ENCODE measurements at regions not wholly inside any gene's neighbourhood (a gene's known extent, or its start where the extent isn't known, plus 50 kb on each side); places are given as distances from the start of the nearest gene placed in this dataset.

DNA sequence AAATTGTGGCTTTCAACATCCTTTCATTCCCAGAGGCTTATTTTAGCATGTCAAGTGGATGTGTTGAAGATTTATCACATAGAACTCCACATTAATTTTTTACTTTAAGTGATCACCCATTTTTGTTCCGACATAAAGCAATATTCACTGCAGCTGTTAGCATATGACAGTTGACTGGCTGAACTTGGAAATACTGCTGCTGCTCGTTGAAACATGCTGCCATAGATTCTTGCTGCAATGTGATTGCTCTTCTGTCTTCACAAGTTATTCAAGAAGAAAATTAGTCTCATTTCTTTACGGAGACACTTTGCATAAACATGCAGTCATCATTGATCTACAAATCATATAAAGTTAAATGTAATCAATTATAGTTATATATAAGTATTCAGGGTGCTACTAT is 248.4 kb downstream of the SAMD5 start:
- DNase-seq, result no peak

DNA sequence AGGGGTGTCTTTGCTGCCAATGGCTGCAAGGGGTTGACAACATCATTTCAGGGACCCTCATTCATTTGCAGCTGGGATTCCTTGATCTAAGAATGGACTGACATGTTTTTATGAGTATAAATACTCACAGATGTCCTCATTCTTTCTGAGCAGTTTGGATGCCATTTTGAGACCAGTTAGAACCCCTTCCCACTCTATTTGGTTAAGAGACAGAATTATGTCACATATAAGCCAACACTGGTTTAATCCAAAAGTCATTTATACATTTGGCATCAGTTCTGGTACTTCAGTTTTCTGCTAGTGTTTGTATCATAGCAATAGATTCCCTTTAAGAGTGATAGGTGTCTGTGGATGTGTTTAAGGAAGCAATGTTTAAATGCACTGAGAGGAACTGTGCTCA is 248.8 kb downstream of the SAMD5 start:
- no peak for DNase-seq

DNA sequence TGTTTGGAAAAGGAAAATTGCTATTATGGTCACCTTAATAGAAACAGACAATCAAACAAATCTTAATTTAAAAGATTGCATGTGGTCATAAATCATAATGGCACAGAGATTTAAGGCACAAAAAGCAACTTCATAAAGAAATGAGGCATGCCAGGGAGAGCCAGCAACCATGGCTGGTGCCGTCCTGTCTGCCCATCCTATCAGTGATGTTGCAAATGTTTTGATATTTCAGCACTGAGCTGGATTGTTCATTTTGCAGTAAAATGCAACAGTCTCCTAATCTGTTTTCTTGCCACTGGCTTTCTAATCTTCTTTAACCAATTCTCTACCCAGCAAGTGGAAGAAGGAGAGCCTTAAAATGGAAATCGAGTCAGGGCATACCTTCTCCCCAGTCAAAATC is 249.8 kb downstream of the SAMD5 start:
- DNase-seq, result no peak

DNA sequence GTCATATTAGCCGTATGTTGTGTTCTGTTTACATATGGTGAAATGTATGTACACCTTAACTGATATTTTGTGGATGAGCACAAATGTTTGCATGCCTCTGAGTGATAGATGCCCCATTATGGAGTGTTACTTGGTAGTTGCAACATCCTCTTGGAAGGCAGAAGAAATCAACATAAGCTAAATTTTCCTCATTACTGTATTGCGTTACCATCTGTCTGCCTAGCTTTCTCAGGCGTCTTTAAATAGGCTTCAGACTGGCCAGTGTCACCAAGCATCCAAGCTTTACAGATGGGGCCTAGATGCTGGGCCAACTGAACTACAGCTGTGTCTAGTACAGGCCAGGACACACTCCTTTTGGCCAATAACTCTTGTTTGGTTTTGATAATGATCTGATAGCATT is 250.6 kb downstream of the SAMD5 start:
- DNase-seq, result no peak

DNA sequence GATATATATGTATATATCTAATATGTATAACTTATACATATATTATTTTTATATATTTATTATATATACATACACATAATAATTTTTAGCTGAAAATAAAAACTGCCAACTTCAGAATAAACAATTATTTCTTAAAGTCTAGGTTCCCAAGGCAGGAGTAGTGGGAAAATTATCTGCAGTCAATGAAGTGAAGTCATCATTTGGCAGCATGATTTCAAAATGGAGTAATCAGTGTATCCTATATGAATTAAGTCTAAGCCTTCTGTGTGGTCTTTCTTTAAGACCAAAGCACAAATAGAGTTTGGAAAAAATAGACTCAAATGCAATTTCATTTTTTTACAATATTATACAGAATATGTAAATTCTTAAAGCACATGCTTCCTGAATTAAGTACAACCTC is 251.0 kb downstream of the SAMD5 start:
- DNase-seq, result no peak

DNA sequence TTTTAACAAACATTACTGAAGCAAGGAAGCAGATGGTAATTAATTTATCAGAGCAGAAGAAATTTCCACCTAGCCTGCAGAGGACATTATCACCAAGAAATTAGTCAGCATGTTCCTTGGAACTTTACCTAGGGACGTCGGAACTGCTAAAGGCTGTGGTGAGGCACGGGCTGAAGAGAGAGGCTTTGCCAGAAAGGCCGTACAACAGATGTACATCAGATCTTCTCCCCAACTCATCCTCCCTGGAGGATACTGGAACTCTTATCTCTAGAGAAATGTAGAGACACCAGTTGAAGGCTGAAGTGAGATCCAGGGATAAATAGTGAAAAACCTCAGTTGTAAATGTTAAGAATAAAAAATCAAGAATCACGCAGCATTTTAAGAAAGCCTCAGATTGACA is 257.1 kb downstream of the SAMD5 start:
- no peak for DNase-seq

DNA sequence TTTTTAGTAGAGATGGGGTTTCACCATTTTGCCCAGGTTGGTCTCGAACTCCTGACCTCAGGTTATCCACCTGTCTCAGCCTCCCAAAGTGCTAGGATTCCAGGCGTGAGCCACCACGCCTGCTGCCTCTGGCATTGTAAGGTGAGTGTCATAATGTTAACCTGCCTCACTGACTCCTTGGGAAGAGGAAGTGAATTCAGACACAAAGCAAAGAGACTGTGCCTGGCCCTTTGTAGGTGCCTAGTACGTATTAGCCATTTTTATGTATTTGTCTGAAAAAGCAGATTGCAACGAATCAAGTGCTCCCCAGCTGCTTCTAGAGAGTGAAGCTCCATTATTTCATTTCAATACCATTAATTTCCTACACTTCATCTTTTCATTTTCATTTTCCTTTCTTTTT is 260.5 kb downstream of the SAMD5 start:
- no peak for DNase-seq

DNA sequence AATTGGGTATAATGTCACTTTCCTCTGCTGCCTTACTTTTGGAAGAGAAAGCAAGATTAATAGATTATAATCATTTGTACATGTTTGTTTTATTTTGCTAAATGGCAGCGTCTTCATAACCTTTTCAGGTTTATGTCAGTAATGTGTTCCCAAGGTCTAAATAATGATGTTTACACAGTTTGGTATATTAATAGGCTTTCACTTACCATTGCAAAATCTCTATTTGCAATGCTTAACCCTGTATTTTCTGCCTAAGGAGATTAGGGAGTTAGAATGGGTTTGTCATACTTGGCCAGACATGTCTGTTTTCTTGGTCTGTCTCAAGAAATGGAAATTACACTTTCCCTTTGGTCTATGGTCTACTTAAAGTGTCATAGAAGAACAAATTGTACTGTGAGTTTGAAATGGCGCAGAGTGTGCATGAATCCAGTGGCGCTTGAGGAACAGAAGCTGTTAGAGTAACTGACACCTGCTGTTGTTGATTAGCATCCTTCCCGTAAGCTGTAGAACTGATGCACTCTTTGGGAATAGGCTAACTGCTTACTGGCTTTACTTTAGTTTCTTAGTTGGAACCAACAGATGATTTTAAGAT is 261.1 kb downstream of the SAMD5 start:
- DNase-seq, result no peak

DNA sequence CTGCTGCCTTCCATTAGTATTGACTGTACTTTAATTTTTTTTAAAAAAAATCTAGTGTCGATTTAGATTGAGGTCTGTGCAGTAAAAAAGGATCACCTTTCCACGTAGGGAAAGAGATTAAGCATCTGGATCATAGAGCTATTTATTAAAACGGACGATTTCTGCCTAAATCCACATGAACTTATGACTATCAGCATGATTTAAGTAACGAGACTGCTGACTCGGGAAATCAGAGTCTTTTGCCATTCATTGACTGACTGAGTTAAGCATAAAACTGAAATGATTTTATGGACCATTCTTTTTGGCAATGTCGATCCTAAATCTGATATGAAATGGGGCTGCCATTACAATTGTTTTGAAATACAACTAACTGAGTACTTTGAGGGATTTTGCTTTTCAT is 261.7 kb downstream of the SAMD5 start:
- no peak for DNase-seq

DNA sequence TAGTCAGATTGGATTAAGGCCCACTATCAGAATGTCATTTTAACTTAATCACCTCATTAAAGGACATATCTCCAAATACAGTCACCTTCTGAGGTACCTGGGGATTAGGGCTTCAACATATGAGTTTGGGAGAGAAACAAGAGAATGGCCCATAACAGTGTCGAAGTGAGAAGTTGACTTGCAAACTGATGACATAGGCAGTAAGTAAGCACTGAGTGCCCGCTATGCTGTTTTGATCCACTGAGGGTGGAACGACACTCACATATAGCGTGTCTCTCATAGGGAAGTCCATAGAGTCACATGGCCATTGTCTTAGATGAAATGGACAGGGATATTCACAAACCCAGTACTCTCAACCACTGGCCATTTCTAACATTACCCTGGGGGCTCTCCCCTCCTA is 264.2 kb downstream of the SAMD5 start:
- DNase-seq, result no peak

DNA sequence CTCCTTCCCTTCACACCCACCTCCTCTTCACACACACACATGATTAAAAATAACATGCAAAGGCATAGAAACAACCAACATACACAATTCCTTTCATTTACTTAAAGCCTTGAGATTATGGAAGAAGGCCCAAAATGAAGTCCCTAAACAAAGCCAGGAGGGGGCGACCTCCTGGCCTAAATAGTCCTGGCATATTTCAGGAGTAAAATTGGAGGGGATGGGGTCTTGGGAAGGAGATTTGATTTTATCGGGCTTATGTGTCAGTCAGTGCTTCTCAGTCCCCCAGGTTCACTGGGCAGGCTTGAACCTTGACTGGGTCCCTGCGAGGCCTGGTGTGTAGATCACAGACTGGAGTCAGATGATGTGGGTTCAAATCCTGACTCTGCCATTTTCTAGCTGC is 266.4 kb downstream of the SAMD5 start:
- no peak for DNase-seq

DNA sequence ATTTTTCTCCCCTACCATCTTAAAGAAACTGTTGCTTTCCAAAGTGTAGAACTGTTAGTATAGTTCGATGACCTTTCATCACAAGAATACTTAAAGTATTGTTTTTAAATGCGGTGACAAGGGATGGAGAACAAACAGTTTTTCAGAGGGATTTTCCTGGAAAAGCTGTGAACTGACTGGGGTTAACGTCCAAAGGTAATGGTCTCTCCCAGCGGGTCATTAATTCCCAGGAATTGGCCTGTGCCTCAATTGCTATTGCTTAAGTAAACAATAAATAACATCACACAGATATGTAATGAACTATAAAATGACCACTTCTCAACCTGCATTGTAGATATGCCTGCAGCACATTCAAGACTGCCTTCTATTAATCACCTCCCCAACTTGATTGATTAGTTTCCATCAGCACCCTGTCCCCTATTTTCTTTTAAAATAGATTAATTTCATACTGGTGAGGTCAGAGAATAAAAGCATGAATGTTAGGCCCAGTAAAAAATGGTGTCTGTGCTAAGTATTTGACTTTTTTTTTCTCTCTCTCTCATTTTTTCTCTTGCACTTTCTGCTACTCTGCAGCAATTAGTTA is 268.2 kb downstream of the SAMD5 start:
- DNase-seq, result no peak

DNA sequence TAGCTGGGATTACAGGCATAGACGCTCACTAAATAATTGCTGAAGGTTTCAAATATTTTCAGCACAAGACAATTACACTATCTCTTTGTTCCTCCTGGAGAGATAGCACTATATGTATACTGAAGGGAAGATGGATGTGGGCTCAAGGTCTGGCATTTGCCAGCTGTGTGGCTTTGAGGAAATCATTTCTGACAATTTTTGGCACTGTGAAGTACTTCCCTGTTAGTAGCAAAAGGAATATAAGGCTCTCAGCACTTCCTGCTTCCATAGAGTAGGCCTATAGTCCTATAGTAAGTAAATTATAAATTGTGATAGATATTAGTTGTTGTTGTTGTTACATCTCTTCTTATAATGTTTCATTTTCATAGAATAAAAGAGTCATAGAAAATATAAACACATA is 271.1 kb downstream of the SAMD5 start:
- no peak for DNase-seq

DNA sequence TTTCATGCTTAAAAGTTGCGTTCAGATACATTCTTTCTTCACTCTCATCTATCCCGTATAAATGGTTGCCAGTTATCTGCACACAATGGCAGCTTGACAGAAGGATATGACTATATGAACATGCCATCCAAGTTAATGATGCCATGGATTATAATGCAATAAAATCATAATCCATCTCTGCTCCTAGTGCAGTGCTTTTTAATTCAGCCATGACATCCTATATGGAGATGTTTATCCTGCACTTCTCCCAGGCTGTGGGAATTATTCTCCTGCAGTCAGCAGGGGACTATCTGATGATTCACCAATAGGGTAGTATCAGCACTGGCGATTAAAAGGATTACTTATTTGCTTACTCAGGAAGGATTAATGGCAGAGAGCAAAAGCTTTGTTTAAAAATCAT is 273.8 kb downstream of the SAMD5 start:
- no peak for DNase-seq

DNA sequence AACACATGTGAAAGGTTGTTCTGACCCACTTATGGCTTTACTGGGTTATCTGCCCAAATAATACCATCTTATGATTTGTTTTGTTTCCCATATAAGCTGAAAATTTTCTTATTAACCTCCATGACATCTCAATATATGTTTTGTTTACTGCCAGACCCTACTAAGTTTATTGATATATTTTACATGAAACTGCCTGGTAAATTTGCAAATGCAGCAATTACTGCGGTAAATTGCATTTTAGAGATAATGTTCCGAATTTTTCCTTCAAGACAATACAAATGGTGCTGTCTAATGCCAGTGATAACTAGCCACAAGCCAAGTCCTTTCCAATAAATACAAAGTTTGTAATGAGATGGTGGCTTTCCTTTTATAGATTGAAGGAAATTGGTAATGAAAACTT is 275.9 kb downstream of the SAMD5 start:
- DNase-seq, result no peak

DNA sequence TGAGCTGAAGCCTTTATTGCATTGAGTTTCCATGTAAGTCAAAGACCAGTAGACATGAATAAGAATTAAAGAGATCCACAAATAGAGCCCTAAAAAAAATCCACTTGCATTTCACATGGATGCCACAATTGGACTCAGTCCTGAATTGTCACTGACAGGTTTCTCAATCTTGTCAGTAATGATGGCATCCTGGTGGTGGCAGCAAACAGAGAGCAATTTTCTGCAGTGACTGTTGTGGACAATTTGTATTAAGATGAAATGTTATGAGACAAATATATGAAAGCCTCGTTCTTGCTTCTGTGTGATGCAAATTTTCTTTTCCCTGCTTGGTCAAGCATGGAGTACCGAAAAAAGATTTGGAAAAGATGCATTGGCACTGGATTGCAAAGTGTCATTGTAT is 278.9 kb downstream of the SAMD5 start:
- DNase-seq, result no peak

DNA sequence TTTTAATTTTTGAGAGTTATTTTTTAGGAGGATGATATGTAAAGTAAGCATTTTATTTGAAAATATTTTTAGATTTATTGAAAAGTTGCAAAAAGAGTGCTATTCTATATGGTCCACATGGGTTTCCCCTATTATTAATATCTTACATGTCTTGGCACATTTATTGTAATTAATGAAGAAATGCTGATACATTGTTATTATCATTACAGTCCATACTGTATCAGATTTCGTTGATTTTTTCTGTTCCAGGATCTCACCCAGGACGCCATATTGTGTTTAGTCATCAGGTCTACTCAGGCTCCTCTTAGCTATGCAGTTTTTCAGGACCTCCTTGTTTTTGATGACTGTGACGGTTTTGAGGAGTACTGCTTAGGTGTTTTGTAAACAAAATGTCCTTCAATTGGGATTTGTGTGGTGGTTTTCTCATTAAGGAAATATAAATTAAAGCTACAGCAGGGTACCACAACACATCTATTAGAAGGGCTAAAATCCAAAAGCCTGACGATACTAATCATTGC is 281.0 kb downstream of the SAMD5 start:
- DNase-seq, result no peak

DNA sequence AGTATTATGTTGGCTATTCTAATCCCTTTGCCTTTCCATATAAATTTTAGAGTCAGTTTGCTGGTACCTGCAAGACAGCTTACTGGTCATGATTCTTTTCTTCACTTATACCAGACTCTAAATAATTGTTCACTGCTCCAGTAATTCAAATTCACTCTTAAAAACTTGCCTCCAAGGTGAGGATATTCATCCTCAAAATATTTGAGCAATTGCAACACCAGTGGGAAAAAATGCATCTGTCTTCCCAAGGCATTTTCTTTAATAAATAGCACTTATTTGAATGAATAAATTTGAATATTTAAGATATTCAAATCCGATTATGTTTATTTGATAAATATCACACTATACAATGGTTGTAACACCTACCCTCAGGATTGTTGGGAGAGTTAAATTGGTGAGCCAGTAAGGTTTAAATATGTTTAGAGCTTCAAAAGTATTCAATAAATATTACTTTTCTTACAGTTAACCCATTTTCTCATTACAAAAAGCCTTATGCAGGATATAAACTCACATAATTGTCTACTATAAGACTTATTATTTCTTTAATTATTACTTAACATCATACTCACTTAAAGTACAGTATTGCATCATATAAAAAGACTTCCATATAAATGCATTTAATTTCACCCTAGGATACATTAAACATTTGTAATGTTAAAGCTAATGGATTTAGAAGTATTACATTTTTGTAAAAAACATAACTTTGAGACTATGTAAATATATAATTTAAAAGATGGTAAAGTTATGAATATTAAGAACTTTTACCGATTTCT is 285.6 kb downstream of the SAMD5 start:
- DNase-seq, result no peak

DNA sequence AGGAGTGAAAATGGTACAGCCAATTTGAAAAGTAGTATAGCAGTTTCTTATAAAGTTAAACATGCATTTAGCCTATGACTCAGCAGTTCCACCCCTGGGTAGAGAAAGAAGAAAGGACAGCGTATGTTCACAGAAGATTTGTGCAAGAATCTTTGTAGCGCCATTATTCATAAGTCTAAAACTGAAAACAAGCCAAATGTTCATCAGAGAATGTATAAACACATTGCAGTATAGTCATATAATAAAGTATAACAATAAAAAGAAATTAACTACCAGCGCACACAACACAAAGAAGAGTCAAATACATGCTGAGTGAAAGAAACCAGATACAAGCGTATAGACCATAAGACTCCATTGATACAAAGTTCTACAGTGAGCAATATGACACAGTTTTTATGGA is 294.0 kb downstream of the SAMD5 start:
- no peak for DNase-seq

DNA sequence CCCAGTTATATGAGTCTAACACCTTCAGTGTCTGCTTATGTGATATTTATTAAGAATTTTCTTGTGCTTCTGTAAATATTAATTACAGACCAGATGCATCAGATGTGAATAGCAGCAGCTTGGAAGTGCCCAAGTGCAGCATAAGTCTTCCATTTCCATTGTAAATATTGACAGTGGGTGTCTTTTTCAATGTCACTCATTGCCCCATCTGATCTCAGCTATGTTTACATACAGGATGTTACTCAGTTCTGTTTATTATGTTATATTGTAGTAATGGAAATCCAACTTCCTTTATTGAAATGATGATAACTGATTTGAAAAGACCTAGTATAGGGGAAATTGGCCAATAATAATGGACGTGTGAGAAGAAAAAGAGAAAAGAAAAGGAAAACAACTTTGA is 296.7 kb downstream of the SAMD5 start:
- DNase-seq, result no peak

DNA sequence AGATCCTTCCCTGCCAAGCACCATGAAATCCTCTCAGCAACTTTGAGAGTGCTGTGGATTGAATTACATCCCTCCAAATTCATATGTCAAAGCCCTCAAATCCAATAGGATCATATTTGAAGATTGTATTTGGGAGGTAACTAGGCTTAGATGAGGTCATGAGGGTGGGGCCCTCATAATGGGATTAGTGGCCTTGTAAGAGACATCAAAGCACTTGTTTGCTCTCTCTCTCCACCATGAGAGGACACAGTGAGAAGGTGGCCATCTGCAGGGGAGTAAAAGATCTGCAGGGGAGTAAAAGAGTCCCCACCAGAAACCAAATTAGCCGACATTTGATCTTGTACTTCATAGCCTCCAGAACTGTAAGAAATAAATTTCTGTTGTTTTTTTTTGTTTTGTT is 298.2 kb downstream of the SAMD5 start:
- DNase-seq, result no peak

DNA sequence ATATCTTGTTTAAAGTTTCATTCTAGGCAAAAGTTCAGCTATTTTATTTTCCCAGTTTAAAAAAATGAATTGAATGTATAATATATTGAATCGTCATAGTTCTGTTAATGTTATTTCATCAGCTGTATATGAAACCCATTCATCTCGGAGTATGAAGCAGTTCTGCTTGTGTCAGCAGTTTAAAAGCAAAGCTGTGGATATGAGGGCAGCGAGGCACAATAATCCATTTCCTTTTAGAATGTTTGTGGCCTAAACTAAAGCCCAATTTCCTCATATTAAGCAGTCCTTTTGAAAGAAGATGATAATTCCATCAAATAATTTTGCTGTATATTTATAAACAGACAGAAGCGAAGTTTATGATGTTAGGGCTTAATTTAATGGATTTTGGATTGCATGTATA is 300.1 kb downstream of the SAMD5 start:
- no peak for DNase-seq

Data from anterior cingulate cortex (tissue), 58 donors.